K562 (cell line): ENCODE measurements at regions not wholly inside any gene's neighbourhood (a gene's known extent, or its start where the extent isn't known, plus 50 kb on each side); places are given as distances from the start of the nearest gene placed in this dataset.

Source experiments
- E2F4 ChIP-seq: sonication (generic); formaldehyde crosslinking; IDR thresholded peaks from 2 replicates; pipeline ENCODE4 v1.8.0; 2022; ENCODE audit warnings: mild to moderate bottlenecking, low read depth, missing genetic modification reagents
- ELF1 ChIP-seq: fragments of 200-800 bp; sonication (Bioruptor generic); IDR thresholded peaks from 2 replicates; pipeline ENCODE4 v1.6.1; 2016; ENCODE audit warnings: missing genetic modification characterization, missing compliant biosample characterization
- FOXK1 ChIP-seq: sonication (generic); formaldehyde crosslinking; IDR thresholded peaks from 2 replicates; pipeline ENCODE4 v1.8.0; 2022; ENCODE audit warnings: missing genetic modification reagents, mild to moderate bottlenecking, borderline replicate concordance
- HNRNPK ChIP-seq: fragments of 200-400 bp; formaldehyde crosslinking; IDR thresholded peaks from one replicate; pipeline ENCODE4 v1.6.1; 2018; ENCODE audit warnings: mild to moderate bottlenecking, low read depth, low read length; ENCODE audit not compliant: poor library complexity, severe bottlenecking
- NFE2 ChIP-seq: IDR thresholded peaks from 2 replicates; pipeline ENCODE4 v1.6.1; 2014; ENCODE audit warnings: antibody characterized with exemption, low read depth
- TGIF2 ChIP-seq: sonication (generic); formaldehyde crosslinking; IDR thresholded peaks from 2 replicates; pipeline ENCODE4 v1.8.1; 2022; ENCODE audit warnings: mild to moderate bottlenecking, missing genetic modification reagents, moderate library complexity
- ZEB2 ChIP-seq: fragments of 450-650 bp; IDR thresholded peaks from 2 replicates; pipeline ENCODE4 v1.6.1; 2016
- ZNF217 ChIP-seq: sonication (generic); formaldehyde crosslinking; IDR thresholded peaks from 2 replicates; pipeline ENCODE4 v1.8.0; 2022; ENCODE audit warnings: mild to moderate bottlenecking, missing genetic modification reagents
- TF ChIP-seq, protein P1 (sequence below), 3 experiments: IDR thresholded peaks in 2 of 3; conservative IDR thresholded peaks in 1 of 3; 2 replicates each; pipeline ENCODE4 v1.5.1; 2011 to 2012; ENCODE audit warnings: low read length in 3 of 3, mild to moderate bottlenecking in 3 of 3, control low read depth in 2 of 3, improper control_type of control experiment in 1 of 3, inconsistent platforms in 1 of 3, low read depth in 1 of 3, mixed read lengths in 1 of 3, moderate library complexity in 1 of 3; ENCODE audit not compliant: insufficient read depth in 2 of 3
- TF ChIP-seq, protein P2 (sequence below): IDR thresholded peaks from 2 replicates; pipeline ENCODE4 v1.6.1; 2012; ENCODE audit warnings: low read depth, low read length, improper control_type of control experiment, borderline replicate concordance
- TF ChIP-seq, protein P3 (sequence below): sonication (generic); formaldehyde crosslinking; IDR thresholded peaks from 2 replicates; pipeline ENCODE4 v1.8.0; 2023; ENCODE audit warnings: mild to moderate bottlenecking, missing genetic modification reagents

GRCh38 chr18:29465526-29465925 lies 1288.6 kb upstream of the CDH2 start:
- TF ChIP-seq ZNF217 (CRISPR knock-in tag) (no peak), E2F4 (CRISPR knock-in tag) (no peak), NFE2 (no peak), TGIF2 (CRISPR knock-in tag) (no peak), FOXK1 (CRISPR knock-in tag) (no peak), ELF1 (tag) (no peak), ZEB2 (no peak), HNRNPK (no peak)
- TF ChIP-seq, protein P1, sequence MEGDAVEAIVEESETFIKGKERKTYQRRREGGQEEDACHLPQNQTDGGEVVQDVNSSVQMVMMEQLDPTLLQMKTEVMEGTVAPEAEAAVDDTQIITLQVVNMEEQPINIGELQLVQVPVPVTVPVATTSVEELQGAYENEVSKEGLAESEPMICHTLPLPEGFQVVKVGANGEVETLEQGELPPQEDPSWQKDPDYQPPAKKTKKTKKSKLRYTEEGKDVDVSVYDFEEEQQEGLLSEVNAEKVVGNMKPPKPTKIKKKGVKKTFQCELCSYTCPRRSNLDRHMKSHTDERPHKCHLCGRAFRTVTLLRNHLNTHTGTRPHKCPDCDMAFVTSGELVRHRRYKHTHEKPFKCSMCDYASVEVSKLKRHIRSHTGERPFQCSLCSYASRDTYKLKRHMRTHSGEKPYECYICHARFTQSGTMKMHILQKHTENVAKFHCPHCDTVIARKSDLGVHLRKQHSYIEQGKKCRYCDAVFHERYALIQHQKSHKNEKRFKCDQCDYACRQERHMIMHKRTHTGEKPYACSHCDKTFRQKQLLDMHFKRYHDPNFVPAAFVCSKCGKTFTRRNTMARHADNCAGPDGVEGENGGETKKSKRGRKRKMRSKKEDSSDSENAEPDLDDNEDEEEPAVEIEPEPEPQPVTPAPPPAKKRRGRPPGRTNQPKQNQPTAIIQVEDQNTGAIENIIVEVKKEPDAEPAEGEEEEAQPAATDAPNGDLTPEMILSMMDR (IDR thresholded peaks at IDR 0.05 in 2 of 3, conservative IDR thresholded peaks at IDR 0.05 in 1 of 3; ENCODE audit: insufficient read depth in 2 of 3, low read depth in 1 of 3, low read length in 3 of 3), result no peak
- TF ChIP-seq, protein P2, sequence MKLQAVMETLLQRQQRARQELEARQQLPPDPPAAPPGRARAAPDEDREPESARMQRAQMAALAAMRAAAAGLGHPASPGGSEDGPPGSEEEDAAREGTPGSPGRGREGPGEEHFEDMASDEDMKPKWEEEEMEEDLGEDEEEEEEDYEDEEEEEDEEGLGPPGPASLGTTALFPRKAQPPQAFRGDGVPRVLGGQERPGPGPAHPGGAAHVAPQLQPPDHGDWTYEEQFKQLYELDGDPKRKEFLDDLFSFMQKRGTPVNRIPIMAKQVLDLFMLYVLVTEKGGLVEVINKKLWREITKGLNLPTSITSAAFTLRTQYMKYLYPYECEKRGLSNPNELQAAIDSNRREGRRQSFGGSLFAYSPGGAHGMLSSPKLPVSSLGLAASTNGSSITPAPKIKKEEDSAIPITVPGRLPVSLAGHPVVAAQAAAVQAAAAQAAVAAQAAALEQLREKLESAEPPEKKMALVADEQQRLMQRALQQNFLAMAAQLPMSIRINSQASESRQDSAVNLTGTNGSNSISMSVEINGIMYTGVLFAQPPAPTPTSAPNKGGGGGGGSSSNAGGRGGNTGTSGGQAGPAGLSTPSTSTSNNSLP, result no peak
- TF ChIP-seq, protein P3, sequence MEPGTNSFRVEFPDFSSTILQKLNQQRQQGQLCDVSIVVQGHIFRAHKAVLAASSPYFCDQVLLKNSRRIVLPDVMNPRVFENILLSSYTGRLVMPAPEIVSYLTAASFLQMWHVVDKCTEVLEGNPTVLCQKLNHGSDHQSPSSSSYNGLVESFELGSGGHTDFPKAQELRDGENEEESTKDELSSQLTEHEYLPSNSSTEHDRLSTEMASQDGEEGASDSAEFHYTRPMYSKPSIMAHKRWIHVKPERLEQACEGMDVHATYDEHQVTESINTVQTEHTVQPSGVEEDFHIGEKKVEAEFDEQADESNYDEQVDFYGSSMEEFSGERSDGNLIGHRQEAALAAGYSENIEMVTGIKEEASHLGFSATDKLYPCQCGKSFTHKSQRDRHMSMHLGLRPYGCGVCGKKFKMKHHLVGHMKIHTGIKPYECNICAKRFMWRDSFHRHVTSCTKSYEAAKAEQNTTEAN (CRISPR knock-in tag), result no peak
